ENCODE measurements at regions not wholly inside any gene's neighbourhood (a gene's known extent, or its start where the extent isn't known, plus 50 kb on each side); places are given as distances from the start of the nearest gene placed in this dataset.
"Not testable (repeated sequence)": the region's sequence is repeated elsewhere in the genome, so short reads cannot be mapped to it uniquely, and the experiment has no call there.

GRCh38 chr3:95733336-95733735, 1081.1 kb upstream of the EPHA6 start:
- no peak overlapping the region for H3K4me3 ChIP-seq (ENCODE audit: low read depth, low read length)
- in situ Hi-C loops (cut with HindIII; ENCODE audit: low sequenced_read_pairs): no loop called here
- no peak for DNase-seq (ENCODE audit: low read depth)
- no peak for TF ChIP-seq CTCF (IDR thresholded peaks at IDR 0.05; ENCODE audit: low read depth, low read length, missing control alignments)

GRCh38 chr3:95738045-95738444, 1076.3 kb upstream of the EPHA6 start:
- TF ChIP-seq CTCF (IDR thresholded peaks at IDR 0.05; ENCODE audit: low read depth, low read length, missing control alignments): no peak
- in situ Hi-C loops (cut with HindIII; ENCODE audit: low sequenced_read_pairs): no loop called here
- H3K4me3 ChIP-seq (ENCODE audit: low read depth, low read length): no peak overlapping the region
- DNase-seq (ENCODE audit: low read depth): no peak

GRCh38 chr3:95744896-95745295, 1069.5 kb upstream of the EPHA6 start:
- H3K4me3 ChIP-seq (ENCODE audit: low read depth, low read length); DNase-seq (ENCODE audit: low read depth); in situ Hi-C loops (cut with HindIII; ENCODE audit: low sequenced_read_pairs): not testable (repeated sequence)

GRCh38 chr3:95750097-95750496, 1064.3 kb upstream of the EPHA6 start:
- DNase-seq (ENCODE audit: low read depth): no peak
- no peak for TF ChIP-seq CTCF (IDR thresholded peaks at IDR 0.05; ENCODE audit: low read depth, low read length, missing control alignments)
- in situ Hi-C loops (cut with HindIII; ENCODE audit: low sequenced_read_pairs): no loop called here
- H3K4me3 ChIP-seq (ENCODE audit: low read depth, low read length): no peak overlapping the region

GRCh38 chr3:95751509-95751908, 1062.9 kb upstream of the EPHA6 start:
- no peak overlapping the region for H3K4me3 ChIP-seq (ENCODE audit: low read depth, low read length)
- no peak for DNase-seq (ENCODE audit: low read depth)
- no peak for TF ChIP-seq CTCF (IDR thresholded peaks at IDR 0.05; ENCODE audit: low read depth, low read length, missing control alignments)
- in situ Hi-C loops (cut with HindIII; ENCODE audit: low sequenced_read_pairs): no loop called here

- in situ Hi-C loops (cut with HindIII; ENCODE audit: low sequenced_read_pairs): no loop called here
- no peak for DNase-seq (ENCODE audit: low read depth)
- no peak for TF ChIP-seq CTCF (IDR thresholded peaks at IDR 0.05; ENCODE audit: low read depth, low read length, missing control alignments)
- H3K4me3 ChIP-seq (ENCODE audit: low read depth, low read length): no peak overlapping the region
These were observed 1062.2 kb upstream of the EPHA6 start for GRCh38 chr3:95752199-95752598.

GRCh38 chr3:95758707-95759106, 1055.7 kb upstream of the EPHA6 start:
- in situ Hi-C loops (cut with HindIII; ENCODE audit: low sequenced_read_pairs): no loop called here
- DNase-seq (ENCODE audit: low read depth): no peak
- no peak for TF ChIP-seq CTCF (IDR thresholded peaks at IDR 0.05; ENCODE audit: low read depth, low read length, missing control alignments)

More at GRCh38 chr3:95758707-95759106, 1055.7 kb upstream of the EPHA6 start:
- H3K4me3 ChIP-seq (ENCODE audit: low read depth, low read length): no peak overlapping the region

Data from astrocyte of the cerebellum (primary cell).